Right kidney (tissue), 1 donor: ENCODE measurements at regions not wholly inside any gene's neighbourhood (a gene's known extent, or its start where the extent isn't known, plus 50 kb on each side); places are given as distances from the start of the nearest gene placed in this dataset.

Experiments
- DNase-seq: peaks from one replicate; pipeline ENCODE4 v3.0.0-alpha.2; 2016

DNA sequence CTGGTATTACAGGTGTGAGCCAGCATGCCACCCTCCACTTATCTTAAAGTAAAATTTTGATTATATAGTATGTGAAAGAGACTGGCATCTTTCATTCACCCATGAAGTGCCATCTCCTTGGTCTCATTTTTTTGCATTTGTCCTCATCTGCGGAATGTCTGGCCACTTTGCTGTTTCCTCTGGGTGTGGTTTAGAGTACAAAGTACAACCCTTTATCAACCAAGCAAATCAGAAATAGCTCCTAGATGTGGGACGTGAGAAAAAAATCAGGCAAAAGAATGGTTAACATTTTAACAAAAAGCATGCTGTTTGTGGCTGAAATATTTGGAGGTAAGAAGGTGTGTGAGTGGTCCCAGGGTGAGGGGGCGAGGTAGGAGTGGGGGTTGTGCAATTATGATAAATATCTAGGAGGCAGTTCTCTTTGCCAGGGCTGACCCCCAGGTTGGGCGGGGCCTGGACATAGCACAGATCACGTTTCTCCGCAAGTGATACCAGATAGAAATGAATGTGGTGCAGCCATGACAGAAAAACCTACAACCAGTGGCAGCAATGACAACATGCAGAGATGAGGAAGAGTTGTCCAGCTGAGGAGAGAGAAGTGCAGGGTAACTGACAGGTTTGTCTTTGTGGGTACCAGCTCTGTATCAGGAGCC is 115.8 kb upstream of the SERTAD2 start:
- DNase-seq, result no peak

DNA sequence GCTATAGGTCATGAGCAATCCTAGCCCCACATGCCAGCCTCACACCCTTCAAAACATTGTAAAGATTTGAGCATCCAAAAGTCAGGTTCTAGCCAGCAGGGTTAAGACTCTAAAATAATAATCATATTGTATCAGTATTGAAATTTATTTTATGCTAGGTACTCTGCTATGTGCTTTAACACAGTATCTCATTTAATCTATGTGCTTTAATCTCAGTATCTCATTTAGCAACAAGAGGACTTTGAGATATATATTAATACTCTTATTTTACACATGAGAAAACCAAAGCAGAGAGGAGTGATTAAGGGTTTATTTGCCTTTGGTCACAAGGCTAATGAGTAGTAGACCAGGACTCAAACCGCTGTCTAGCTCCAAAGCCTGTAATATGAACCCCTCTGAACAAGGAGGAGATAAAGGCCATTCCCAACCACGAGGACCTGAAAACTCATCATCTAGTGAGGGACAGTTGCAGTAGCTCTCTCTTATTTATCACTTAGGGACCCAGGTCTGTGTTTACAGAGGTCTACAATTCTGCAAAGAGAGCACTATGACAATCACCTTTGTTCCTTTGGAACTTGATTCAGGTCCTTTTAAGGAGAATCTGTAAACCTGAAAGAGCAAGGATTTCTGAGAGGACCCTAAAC is 116.5 kb upstream of the SERTAD2 start:
- no peak for DNase-seq

DNA sequence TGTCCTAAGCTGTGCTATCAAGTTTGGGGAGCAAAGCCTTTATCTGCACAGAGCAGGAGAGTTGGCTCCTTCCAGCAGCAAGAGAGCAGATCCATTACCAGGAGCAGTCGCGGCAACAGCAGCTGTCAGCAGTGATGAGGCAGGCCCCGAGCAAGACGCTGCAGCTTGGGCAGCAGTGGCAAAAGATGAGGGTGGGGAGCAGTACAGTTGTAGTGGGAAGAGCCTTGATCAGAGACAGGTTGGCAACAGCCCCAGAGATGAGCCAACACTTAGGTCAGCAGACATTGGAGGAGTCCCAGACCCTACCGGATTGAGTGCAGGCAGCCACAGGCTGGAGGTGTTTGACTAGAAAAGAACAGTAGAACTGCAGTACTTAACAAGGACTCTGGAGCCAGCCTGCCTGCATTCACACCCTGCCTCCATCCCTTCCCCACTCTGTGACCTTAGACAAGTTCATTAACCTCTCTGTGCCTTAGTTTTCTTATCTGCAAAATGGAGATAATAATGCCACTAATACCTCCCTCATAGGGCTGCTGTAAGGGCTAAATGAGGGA is 117.1 kb upstream of the SERTAD2 start:
- no peak for DNase-seq

DNA sequence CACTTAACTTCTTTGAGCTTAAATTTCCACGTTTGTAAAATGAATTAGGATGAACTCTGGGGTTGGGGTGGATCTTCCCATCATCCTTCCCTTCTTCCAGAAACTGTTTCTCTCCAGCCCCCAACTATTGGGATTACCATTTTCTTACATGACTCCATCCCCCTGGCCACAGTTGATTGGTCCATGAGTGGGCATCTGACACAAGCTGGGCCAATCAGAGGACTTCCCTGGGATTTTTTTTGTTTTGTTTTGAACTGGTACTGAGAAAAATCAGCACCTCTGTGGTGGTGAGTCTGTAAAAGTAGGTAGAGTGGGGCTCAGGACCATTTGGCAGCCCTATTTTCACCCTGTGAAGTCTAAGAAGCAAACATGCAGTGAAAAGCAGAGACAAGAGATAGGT is 118.0 kb upstream of the SERTAD2 start:
- no peak for DNase-seq

DNA sequence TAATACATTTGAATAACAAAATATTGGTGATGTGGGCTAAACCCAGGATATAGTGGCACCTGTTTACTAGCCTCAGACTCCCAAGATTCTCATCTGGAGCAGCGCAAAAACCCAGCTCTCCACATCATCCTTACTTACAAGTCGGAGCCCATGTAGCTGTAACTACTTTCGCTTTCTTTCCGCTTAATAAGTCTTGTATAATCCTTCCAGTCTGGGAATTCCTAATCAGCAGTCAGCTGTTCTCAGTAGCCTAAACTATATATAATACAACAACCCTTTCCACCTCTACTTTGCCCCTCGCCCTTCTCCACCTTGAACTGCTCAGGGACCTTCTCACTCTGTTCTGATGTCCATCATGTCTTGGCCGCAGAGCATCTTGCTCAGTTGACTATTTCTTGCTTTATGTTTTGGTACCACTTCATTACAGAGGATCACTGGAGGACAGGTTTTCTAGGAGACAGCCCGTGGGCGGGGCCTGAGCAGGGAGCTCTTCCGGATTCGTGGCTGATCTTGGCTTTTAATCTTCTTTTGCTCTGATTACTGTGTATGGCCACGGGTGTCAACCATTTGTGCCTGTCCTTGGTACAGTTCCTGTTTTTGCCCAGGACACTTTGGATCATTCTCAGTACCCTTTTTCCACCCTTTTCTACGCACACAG is 119.9 kb upstream of the SERTAD2 start:
- no peak for DNase-seq

DNA sequence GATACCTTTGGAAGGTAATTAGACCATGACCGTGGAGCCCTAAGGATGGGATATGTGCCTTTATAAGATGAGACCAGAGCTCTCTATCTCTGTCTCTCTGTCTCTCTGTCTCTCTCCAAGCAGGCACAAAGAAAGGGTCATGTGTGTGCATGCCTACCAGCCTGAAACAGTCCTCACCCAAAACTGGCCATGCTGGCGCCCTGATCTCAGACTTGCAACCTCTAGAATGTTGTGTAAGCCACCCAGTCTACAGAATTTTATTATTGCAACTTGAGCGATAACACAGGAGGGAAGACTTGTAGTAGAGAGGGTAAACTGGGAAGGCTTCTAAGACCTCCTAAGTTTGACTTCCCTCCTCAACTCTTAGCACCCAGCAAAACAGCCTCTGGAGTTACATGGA is 124.1 kb upstream of the SERTAD2 start:
- no peak for DNase-seq

DNA sequence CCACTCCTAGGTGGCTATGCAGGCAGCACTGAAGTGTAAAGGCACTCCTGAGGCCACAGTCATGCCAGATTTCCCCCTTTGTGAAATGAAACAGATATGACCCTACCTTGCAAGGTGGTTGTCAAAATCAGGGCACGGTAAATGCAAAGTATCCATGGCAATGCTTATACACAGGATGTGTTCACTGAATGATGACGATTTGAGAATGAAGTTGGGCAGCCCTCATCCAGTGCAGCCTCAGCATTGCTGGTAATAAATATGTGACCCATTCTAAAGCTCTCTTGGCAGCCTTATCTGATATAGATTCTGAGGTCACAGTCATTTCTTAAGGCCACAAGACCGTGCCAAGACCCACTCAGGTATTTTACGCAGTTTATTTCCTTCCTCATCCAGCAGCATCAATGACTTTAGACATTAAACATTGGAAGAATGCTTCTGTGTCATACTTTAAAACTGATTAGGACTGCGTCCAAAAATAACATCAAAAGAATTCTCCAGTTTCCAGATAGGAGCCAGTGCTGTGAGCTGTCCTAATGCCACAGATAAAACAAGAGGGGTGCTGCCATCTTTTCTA is 125.5 kb upstream of the SERTAD2 start:
- no peak for DNase-seq

DNA sequence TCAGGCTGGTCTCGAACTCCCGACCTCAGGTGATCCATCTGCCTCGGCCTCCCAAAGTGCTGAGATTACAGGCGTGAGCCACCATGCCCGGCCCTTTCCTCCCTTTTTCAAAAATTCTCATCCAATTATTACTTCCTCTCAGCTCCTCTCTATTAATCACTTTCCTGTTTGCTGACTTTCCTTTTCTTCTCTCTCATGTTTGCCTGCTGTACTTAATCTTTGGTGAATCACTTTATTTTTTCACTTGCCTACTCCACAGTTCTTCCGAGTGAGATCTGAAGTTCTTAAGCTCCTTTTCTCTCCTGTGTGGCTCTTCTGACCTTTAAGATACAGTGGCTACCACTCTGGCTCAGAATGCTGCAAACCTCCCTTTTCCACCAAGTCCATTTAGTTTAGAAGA is 126.3 kb upstream of the SERTAD2 start:
- DNase-seq, result no peak

DNA sequence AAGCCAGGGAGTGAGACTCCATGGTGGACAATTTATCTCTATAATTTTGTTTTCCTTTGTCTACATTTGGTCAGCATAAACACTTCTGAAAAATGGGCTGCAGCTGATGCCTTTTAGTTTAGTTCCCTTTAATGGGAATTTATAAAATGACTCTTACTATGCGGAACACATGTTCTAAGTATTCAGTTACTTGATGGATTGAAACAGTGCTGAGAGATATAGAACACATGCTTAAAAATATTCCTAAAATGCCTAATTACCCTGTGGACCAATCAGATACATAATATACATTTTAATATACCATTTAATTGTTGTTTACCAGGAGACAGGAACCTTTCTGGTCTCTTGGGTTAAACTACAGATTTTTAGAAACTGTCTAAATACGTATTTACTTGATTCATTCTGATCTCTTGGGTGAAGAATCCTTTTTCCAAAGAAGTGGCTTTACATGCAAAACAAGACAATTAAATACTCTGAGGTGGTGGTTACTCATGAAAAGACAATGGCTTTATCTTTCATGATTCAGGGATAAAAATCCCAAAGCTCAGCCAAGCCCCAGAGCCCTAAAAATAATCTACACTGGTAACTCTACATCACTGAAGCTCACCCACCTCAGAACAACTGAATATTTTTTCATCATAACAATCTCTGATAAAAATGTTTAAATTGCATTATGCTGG is 128.1 kb upstream of the SERTAD2 start:
- DNase-seq, result no peak

DNA sequence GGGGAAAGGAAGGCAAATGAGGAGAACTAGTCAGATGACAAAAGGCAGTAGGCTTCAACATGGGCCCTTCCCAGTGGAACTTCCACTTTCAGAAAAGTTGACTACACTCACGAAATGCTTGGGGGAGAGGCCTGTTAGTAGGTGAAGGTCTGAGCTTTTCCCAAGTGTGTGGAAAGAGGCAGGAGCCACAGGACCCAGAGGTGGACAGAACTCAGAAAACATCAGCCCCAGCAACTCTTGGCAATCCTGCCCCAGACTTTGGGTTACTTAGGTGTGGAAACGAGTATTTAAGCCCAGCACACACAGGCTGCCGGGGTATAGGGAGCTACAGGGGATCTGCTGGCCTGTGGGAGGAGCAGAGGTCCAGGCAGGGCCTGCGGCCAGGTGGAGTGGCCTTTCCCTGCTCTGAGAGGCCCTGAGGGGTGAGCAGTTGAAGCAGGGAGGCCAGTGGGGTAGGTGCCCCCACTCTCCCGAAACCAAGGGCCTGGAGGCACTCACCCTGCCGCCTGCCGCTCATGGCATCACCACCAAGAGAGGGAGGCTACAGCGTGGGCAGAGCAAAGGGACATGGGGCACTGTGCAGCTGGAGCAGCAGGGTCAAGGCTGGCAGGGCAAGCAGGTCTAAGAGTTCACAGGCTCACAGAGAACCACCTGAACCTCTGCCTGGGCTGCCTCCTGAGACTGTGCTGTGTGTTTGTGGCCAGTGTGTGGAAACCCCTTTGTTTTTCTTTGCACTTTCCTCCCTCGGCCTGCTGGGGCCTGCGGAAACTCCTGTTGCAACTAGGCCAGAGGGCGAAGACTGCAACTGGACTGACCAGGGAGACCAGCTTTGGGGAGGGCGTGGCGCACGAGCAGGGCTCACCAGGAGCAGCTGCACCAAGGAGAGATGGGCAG is 130.7 kb upstream of the SERTAD2 start:
- no peak for DNase-seq

DNA sequence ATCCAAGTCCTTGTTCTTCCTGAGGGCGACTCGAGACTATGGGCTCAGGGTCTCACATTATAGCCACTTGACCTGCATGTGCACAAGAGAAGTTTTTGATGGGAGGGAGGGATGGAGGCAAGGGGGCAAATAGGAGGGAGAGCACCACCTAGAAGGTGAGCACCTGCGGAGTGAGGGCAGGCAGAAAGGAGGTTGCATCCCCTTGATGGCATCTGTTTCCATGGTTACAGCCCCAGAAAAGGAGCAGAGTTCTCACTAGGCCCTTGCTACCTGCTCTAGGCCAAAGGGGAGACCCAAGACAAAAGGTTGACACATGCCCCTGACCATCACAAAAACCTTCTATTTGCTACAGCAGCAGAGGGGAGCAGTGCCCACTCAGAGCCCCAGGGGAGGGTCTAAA is 131.5 kb upstream of the SERTAD2 start:
- no peak for DNase-seq

DNA sequence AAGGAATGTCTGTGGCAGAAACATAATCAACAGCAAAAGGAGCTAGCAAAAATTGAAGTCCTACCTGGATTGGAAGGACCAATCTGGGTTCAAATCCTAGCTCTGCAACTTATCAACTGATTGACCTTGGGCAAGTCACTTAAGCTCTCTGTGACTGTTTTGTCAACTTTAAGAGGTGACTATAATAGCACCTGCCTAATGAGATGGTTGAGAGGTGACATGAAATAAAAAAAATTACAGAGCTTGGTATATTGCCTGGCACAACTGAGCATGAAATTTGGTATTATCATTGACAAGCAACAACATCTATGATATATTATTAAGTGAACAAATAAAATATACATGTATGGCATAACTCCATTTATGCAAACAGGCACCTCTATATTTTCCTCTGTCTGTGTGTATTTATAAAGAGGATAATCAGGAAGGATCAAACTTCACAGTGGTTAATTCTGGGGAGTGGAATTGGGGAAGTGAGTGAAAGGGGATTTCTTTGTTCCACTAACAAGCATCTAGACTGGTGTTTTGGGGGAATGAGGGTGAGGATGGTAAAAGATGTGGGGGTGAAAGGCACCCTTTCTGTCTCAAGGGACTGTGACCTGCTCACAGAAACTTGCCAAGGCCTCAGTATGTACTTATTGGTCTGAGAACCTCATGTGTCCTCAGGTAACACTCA is 132.8 kb upstream of the SERTAD2 start:
- no peak for DNase-seq

DNA sequence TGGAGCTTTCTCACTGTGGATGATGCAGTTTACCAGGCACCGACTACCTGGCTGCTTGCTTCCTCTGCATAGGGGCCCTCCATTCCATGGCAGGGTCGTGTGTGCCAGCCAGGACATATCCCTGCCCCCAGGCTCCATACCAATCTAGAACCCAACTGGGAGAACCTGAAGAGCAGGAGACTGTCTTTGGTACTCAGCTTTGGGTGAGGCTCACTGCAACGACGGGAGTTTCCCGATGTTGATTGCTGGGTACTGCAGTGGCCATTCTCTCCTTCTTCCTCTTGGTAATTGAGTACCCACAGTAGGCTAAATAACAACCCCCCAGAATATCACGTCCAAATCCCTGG is 133.3 kb upstream of the SERTAD2 start:
- DNase-seq, result no peak

DNA sequence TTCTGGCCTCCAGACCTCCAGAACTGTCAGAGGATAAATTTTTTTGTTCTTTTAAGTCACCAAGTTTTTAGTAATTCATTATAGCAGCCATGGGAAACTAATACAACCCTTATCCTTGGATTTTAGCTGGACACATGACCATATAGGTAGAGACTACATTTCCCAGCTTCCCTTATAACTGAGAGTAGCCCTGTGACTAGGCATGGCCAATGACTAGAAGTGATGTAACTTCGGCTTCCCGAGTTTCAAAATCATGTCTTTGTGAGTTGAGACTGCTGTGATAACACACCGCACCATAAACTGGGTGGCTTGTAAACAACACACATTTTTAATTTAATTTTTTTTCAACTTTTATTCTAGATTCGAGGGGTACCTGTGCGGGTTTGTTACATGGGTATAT is 134.0 kb upstream of the SERTAD2 start:
- DNase-seq, result no peak

DNA sequence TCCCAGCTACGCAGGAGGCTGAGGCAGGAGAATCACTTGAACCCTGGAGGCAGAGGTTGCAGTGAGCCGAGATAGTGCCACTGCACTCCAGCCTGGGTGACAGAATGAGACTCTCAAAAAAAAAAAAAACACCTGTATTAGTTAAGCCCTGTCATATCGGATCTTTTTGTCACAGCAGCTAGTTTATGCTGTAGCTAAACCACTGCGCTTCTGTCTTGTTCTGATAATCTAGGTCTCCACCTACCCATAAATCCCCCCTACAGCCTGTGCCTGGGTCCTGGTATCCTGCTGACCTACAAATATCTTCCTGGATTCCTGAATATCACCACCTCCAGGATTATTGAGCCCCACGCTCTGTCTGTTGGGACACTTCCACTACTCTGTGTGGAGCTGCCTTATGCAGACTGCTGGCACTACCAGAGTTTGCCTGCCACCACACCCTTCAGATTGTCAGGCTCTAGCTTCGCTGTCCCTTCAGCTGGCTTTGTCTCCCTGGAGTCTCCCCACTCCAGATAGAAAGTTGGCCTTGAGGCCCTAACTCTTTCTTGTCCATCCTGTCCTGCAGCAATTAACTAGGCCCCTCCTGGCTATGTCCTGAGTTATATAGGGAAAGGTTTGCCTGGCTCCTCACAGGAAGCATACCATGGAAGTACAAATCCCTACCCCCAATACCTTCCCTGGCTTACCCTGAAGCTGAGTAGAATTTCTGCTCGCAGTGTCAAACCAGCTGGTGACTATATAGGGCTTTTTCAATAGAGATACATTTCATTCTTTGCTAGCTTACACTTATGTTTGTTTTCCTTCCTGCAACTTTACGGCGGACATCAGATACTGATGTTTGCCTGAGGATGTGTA is 136.0 kb upstream of the SERTAD2 start:
- DNase-seq, result no peak

DNA sequence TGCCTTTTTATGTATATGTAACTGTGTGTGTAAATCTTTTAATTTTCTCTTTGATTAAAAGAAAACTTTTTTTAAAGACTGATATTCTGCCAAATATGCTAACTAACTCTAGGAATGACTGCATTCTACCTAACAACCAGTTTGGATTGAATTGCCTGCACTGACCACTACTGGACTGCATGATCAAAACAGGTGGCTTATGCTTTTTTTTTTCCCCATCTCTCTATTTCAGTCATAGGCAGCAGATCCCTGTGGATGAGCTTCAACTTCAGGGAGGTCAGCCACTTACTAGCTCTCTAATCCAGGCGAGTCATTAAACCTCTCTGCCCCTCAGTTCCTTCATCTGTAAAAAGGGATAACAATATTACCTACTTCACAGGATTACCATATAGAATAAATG is 138.6 kb upstream of the SERTAD2 start:
- DNase-seq, result no peak

DNA sequence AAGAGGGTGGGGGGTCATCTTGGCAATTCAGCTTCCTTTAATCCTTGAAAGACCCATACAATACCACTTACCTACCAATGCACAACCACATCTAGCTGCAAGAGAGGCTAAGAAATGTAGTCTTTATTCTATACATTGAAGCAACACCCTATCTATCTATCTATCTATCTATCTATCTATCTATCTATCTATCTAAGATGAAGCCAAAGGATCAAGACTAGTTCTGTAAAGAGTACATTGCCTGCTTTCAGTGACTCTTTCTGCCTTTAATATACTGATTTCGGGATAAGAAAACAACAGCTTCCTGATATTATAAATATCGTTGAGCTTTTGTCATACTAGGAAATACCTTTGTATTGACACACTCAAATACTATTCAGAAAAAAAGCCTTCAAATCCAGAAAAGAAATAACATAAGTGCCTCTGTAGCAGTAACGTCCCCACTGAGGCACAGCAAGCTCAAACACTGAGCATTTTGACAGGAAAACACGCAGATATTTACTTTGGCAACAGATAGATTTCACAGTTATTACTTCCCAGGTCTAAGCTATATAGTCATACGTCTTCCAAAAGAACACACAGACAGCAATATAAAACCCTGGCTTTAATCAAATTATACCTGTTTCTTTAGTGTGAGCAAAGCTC is 139.4 kb upstream of the SERTAD2 start:
- no peak for DNase-seq

DNA sequence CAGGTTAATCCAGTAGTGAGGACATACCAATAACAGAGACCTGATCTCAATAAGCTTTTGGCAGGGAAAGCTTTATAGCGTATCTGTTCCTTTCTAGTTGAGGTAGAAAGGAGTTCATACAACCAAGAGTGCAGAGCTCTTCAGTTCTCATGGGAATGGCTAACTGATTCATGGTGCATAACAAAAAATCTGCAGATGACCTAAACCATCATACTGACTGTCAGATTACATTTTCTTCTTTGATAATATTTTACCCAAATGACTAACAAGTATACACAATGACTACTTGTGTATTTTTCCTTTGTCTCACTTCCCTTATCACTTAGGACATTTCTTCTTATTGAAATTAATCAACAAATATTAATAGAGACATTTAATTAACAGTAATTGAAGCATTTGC is 140.0 kb upstream of the SERTAD2 start:
- DNase-seq, result no peak

DNA sequence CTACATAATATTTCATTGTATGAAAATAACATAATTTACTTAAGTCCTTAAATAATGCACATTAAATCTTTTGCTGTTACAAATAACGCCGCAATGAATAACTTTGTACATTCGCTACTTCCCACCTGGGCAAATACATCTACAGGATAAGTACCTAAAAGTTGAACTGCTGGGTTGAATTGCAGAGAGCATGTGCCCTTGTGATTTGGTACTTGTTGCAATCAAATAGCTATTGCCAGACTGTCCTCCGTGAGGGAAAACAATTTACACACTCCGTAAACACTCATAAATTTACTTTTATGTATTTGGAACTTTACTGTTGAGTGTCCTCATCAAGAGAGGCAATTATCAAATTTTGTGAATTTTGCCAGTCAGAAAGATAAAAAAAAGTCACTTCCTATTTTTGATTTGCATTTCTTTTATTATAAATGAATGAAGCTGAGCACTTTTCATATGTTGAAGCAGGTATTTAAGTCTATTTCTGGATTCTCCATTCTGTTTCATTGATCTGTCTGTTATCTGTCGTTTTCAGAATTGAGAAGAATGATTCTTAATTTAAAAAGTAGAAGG is 140.8 kb upstream of the SERTAD2 start:
- DNase-seq, result no peak
